ENCODE measurements at regions not wholly inside any gene's neighbourhood (a gene's known extent, or its start where the extent isn't known, plus 50 kb on each side); places are given as distances from the start of the nearest gene placed in this dataset.
"Not testable (repeated sequence)": the region's sequence is repeated elsewhere in the genome, so short reads cannot be mapped to it uniquely, and the experiment has no call there.

GRCh38 chr22:49697047-49697446, 130.6 kb downstream of the BRD1 start:
- DNase-seq (ENCODE audit: low read depth): no peak

GRCh38 chr22:49694462-49695260, 133.0 kb downstream of the BRD1 start:
- no peak for DNase-seq (ENCODE audit: low read depth)

- DNase-seq (ENCODE audit: low read depth): no peak
Measured at GRCh38 chr22:49693848-49694247, 133.8 kb downstream of the BRD1 start.

GRCh38 chr22:49693416-49693815, 134.3 kb downstream of the BRD1 start:
- DNase-seq (ENCODE audit: low read depth): no peak

GRCh38 chr22:49692499-49693225, 135.0 kb downstream of the BRD1 start:
- no peak for DNase-seq (ENCODE audit: low read depth)

- DNase-seq (ENCODE audit: low read depth): no peak
Measured at GRCh38 chr22:49691256-49691655, 136.4 kb downstream of the BRD1 start.

- DNase-seq (ENCODE audit: low read depth): no peak
Measured at GRCh38 chr22:49690454-49690853, 137.2 kb downstream of the BRD1 start.

- no peak for DNase-seq (ENCODE audit: low read depth)
Measured at GRCh38 chr22:49689858-49690257, 137.8 kb downstream of the BRD1 start.

GRCh38 chr22:49689255-49689770, 138.4 kb downstream of the BRD1 start:
- no peak for DNase-seq (ENCODE audit: low read depth)

- DNase-seq (ENCODE audit: low read depth): no peak
Measured at GRCh38 chr22:49688516-49689254, 139.0 kb downstream of the BRD1 start.

GRCh38 chr22:49687786-49688515, 139.7 kb downstream of the BRD1 start:
- DNase-seq (ENCODE audit: low read depth): no peak

- DNase-seq (ENCODE audit: low read depth): no peak
Measured at GRCh38 chr22:49687333-49687732, 140.3 kb downstream of the BRD1 start.

GRCh38 chr22:49686495-49687219, 141.0 kb downstream of the BRD1 start:
- DNase-seq (ENCODE audit: low read depth): no peak

- DNase-seq (ENCODE audit: low read depth): no peak
Measured at GRCh38 chr22:49685686-49686085, 142.0 kb downstream of the BRD1 start.

GRCh38 chr22:49685116-49685515, 142.6 kb downstream of the BRD1 start:
- DNase-seq (ENCODE audit: low read depth): no peak

- DNase-seq (ENCODE audit: low read depth): no peak
Measured at GRCh38 chr22:49683032-49683431, 144.6 kb downstream of the BRD1 start.

GRCh38 chr22:49680819-49681218, 146.9 kb downstream of the BRD1 start:
- not testable (repeated sequence) for DNase-seq (ENCODE audit: low read depth)

GRCh38 chr22:49678842-49679170, 148.9 kb downstream of the BRD1 start:
- DNase-seq (ENCODE audit: low read depth): no peak

GRCh38 chr22:49678137-49678841, 149.4 kb downstream of the BRD1 start:
- no peak for DNase-seq (ENCODE audit: low read depth)

GRCh38 chr22:49677495-49677889, 150.2 kb downstream of the BRD1 start:
- no peak for DNase-seq (ENCODE audit: low read depth)
